ENCODE measurements at regions not wholly inside any gene's neighbourhood (a gene's known extent, or its start where the extent isn't known, plus 50 kb on each side); places are given as distances from the start of the nearest gene placed in this dataset.

GRCh38 chr13:105838231-105838630 lies 697.2 kb downstream of the EFNB2 start:
- no peak for TF ChIP-seq CTCF (conservative IDR thresholded peaks at IDR 0.05; ENCODE audit: low read depth, low read length)
- no peak for TF ChIP-seq EZH2 (IDR thresholded peaks at IDR 0.05; ENCODE audit: low read length, unreplicated experiment)
- TF ChIP-seq EZH2phosphoT487 (IDR thresholded peaks at IDR 0.05; ENCODE audit: borderline replicate concordance, low read length): no peak
